Activated CD8-positive, alpha-beta memory T cell treated with anti-CD3 and anti-CD28 coated beads, Interleukin-2, amount 50 U/mL, for 24 hours (primary cell): ENCODE measurements at regions not wholly inside any gene's neighbourhood (a gene's known extent, or its start where the extent isn't known, plus 50 kb on each side); places are given as distances from the start of the nearest gene placed in this dataset.
"Not testable (repeated sequence)": the region's sequence is repeated elsewhere in the genome, so short reads cannot be mapped to it uniquely, and the experiment has no call there.

Experiments
- DNase-seq: peaks from one replicate; pipeline ENCODE4 v3.0.0-alpha.2; 2020; ENCODE audit errors: extremely low read depth

DNA sequence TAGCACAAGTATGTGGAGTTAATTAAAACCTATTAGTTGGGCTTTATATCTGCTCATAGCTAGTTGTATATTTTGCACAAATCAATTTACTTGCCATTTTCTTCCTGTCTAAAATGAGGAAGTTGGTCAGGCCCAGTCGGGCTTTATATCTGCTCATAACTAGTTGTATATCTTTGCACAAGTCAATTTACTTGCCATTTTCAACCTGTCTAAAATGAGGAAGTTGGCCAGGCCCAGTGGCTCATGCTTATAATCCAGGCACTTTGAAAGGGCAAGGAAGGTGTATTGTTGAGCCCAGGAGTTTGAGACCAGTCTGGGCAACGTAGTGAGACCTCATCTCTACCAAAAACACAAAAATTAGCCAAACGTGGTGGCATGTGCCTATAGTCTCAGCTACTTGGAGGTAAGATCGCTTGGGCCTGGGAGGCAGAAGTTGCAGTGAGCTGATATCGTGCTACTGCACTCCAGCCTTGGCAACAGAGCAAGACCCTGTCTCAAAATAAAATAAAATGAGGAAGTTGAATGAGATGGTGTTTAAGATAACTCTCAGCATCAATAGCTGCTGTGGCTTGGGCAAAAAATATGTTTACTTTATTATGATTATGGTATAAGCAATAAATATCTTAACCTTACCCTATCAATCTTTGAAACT lies 1558.6 kb upstream of the RAG2 start:
- DNase-seq: no peak

DNA sequence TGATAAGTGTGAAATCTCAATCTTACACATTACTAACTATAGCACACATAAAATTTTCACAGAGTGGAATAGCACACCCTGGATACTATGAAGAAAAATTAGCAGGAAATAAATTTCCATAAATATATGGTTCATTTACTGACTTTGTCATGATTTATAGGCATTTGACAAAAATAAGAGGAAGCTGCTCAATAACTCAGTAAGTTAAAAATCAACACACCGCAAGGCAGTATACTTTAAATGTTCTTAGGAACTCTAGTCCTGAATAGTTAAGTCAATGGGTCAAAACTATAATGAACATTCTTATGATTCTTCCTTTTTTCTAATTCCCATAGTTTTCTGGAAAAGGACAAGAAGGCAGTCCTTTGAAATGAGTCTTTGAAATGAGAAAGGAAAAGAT lies 1557.8 kb upstream of the RAG2 start:
- DNase-seq: no peak

DNA sequence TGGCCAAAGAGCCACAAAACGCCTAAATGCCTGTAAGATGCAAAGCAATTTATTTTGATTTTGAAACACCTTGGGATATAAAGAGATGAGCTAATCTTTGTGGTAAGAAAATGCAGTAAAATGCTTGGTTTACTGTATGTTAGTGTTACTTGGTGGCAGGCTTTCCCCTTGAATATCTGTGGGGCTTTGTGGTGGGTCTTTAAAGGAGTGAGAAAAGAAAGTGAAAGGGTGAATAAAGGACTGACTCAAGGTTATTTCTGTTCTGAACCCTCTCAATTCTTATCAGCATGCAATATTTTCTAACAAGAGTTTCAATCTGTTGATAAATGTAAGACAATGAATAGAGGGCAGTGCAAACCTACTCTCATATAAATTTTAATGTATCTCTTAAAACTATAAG lies 1555.9 kb upstream of the RAG2 start:
- DNase-seq: no peak

DNA sequence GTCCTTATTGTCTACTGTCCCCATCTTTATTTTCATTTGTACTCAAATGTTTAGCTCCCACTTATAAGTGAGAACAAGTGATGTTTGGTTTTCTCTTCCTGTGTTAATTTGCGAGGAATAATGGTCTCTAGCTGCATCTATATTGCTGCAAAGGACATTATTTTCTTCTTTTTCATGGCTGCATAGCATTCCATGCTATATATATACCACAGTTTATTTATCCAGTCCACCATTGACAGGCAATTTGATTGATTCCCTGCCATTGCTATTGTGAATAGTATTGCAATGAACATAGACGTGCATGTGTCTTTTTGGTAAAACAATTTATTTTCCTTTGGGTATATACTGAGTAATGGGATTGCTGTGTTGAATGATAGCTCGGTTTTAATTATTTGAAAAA lies 1545.8 kb upstream of the RAG2 start:
- DNase-seq: no peak

DNA sequence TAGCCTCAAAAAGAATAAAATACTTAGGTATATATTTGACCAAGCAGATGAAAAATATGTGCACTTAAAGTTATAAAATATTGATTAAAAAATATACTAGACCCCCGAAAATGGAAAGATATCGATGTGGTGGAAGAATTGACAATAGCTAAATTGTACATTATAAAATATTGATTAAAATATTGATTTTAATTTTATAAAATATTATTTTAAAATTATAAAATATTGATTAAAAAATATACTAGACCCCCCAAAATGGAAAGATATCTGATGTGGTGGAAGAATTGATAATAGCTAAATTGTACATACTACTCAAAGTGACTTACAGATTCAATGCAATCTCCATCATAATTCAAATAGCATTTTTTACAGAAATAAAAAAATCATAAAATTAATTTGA lies 1540.9 kb upstream of the RAG2 start:
- DNase-seq: no peak

GRCh38 chr11:38136887-38137286 lies 1538.9 kb upstream of the RAG2 start:
- no peak for DNase-seq

GRCh38 chr11:38131535-38131934 lies 1533.5 kb upstream of the RAG2 start:
- DNase-seq: no peak

GRCh38 chr11:38130976-38131375 lies 1532.9 kb upstream of the RAG2 start:
- no peak for DNase-seq

DNA sequence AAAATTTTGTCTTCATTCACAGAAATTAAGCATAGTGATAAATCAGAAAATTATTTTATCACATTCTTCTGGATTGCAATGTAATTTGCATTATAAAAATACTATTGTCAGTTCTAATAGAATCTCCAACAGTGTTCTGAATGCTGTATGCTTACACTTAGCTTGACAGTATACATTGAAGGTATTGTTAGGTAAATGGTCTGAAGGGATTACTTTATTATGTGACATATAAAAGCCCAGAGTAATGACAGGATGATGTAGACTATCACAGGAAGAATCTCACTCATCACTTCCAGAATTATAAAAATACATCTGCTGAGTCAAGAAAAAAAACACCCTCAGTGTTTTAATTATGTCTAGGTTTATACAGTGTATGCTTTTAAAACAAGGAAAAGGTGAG lies 1532.5 kb upstream of the RAG2 start:
- no peak for DNase-seq

DNA sequence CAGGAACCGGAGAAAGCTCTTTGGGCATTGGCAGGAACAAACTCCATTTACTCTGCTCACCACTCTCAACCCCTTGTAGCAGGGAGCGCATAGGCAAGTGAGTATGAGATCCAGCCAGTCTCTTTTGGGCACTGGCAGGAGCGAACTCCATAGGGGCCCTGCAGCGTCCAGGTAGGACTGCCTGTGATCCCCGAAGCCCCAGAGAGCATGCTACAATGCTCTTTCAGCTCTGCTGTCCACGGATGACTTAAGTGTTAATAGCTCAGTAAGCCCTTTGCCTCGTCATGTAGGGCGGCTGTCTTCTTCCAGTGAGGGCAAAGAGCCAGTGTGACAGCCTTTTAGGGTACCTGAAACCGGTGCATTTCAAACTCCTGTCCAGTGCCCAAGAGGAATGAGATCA lies 1525.6 kb upstream of the RAG2 start:
- DNase-seq: no peak

DNA sequence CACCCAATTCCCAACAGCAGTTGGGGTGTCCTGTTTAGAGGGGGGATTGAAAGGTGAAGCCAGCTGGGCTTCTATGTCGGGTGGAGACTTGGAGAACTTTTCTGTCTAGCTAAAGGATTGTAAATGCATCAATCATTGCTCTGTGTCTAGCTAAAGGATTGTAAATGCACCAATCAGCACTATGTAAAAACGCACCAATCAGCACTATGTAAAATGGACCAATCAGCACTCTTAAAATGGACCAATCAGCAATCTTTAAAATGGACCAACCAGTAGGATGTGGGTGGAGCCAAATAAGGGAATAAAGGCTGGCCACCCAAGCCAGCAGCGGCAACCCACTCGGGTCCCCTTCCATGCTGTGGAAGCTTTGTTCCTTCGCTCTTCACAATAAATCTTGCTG lies 1518.6 kb upstream of the RAG2 start:
- not testable (repeated sequence) for DNase-seq

GRCh38 chr11:38115381-38115780 lies 1517.3 kb upstream of the RAG2 start:
- DNase-seq: not testable (repeated sequence)

- DNase-seq: no peak
Measured at GRCh38 chr11:38100836-38101462, 1502.9 kb upstream of the RAG2 start.

DNA sequence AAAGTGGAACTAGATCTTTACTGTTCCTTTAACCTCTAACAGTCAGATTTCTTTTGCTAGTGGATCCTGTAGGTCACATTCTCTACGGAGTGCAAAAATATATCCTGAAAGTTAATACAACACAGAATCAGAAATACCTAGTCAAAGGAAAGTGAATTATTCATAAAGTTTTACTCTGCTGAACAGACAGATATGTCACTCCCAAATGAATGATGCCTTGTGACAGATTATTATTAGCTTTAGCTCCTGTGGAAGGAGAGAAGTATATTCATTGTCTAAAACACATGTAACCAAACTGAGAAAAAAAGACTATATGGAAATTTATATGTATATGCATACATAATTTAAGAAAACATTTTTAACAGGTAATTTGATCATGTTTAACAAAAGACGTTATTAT lies 1497.2 kb upstream of the RAG2 start:
- no peak for DNase-seq

- DNase-seq: no peak
Measured at GRCh38 chr11:38089726-38090125, 1491.7 kb upstream of the RAG2 start.

- no peak for DNase-seq
Measured at GRCh38 chr11:38060920-38061319, 1462.9 kb upstream of the RAG2 start.

DNA sequence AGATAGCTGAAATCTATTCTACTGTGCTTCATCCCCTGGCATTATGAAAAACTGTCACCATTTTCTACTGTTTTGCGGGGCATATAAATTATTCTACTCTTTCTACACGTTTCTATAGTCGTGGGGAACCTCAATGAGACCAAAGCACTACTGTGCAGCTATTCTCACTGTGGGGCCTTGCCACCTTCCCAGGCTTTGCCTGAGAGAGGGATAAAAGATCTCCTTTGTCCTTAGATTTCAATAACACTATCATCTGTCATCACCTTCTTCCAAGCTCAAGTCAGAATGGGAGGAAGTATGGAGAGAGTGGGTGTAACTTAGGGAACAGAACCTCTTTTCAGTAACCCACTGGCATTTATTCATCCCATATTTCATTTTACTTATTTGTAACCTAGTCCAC lies 1462.1 kb upstream of the RAG2 start:
- DNase-seq: no peak

DNA sequence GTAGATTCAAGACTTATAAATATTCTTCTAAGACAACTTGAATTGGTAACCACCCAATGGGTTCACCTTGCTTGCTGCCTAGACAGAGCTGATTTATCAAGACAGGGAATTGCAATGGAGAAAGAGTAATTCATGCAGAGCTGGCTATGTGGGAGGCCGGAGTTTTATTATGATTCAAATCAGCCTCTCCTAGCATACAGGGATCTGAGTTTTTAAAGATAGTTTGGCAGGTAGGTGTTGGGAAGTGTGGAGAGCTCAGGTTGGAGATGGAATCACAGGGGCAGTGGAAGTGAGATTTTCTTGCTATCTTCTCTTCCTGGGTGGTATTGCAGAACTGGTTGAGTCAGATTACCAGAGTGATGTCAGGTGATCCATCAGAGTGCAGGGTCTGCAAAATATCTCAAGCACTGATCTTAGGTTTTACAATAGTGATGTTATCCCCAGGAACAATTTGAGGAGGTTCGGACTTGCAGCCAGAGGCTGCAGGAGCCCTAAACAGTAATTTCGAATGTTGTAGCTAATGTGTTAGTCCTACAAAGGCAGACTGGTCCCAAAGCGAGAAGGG lies 1448.6 kb upstream of the RAG2 start:
- DNase-seq: no peak

DNA sequence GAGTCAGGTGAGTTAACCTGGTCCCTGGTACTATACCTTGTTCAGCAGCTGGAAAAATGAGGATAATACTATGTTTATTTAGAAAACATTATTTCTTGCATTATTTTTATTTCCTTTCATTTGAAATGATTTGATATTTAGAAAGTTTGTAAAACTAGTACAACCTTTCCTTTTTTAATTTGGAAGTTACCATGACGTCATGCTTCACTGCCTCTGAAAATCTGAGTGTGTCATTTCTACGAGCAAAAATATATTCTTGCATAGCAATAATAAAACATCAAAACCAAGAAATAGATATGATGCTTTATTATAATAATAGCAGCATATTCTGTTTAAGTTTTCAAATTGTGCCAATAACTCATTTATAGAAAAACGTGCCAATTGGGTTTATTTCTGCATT lies 1445.0 kb upstream of the RAG2 start:
- DNase-seq: no peak

GRCh38 chr11:38038777-38039176 lies 1440.7 kb upstream of the RAG2 start:
- DNase-seq: no peak

DNA sequence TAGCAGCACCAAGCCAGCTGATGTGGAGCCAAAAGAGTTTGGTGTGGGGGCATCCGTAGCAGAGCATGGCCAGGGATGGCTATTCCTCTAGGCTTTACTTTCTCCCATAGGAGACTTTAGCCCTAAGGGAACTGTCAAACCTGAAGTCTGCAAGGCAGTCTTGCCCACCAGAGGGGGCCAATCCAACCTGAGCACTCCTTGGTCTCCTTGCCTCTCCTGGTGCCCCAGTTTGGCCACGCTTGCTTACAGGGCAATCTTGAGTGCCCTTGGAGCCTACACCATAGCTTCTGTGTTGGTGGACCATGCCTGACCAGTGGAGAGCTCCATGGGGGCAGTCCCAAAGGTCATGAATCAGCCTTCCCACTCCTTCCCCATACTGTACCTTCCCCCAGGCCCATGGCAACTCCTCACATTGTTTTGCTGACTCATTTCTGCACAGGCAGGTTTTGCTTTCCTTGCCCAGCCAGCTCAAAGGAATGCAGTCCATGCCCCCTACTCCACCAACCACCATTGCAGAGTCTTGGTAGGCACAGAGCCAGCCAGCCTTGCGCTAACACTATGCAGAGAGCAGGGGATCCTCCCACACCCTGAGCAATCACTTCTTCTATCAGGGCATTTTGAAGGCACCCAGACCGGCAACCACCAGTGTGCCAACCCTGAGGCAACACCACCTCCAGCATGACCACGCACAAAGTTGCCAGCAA lies 1421.2 kb upstream of the RAG2 start:
- DNase-seq: no peak

DNA sequence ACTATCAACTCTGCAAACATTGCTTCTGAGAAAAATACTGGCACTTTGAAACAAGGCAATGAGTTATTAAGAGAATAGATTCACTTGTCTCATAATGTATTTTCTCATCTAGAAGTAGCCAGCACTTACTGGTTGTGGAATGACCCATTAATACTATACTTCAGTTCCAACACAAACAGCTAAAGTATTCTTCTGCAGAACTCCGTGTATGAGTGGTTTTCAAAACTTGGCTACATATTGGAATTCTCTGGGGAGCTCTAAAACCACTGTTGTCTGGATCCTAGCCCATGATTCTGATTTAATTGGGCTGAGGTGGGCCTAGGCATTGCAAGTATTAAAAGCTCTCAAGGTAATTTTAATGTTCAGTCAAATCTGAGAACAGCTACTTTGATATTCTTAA lies 1416.4 kb upstream of the RAG2 start:
- no peak for DNase-seq

GRCh38 chr11:38013157-38013556 lies 1415.1 kb upstream of the RAG2 start:
- DNase-seq: no peak
